ENCODE measurements at regions not wholly inside any gene's neighbourhood (a gene's known extent, or its start where the extent isn't known, plus 50 kb on each side); places are given as distances from the start of the nearest gene placed in this dataset.
"Not testable (repeated sequence)": the region's sequence is repeated elsewhere in the genome, so short reads cannot be mapped to it uniquely, and the experiment has no call there.

DNA sequence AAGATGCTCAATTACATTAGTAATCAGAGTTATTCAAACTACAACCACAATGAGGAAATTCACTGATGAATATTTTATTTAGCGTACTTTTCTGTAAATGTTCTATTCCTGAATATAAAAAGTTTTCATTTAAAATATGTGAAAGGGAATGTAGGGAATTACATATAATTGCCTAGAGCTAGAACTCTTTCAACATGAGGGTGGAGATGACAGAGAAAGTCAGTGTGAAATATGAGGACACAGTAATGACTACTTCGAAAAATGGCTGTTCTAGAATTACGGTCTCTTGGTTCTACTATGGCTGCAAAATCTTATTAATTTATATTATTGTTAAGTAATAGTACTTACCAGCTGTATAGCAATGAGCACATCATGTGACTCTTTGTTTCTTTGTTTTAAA, 1647.4 kb upstream of the PIK3C3 start:
- H3K27me3 ChIP-seq (ENCODE audit: control insufficient read depth, insufficient read depth, low read length), result no peaks in the 10 kb centered on the region
- no peak overlapping the region for H3K4me3 ChIP-seq (ENCODE audit: low read length)
- no peaks in the 10 kb centered on the region for H3K36me3 ChIP-seq (ENCODE audit: control insufficient read depth, insufficient read depth, low read length)
- H3K9me3 ChIP-seq (ENCODE audit: control insufficient read depth, insufficient read depth, low read length), result no peaks in the 10 kb centered on the region
- DNase-seq (ENCODE audit: low read depth, low spot score), result no peak
- H3K4me1 ChIP-seq (ENCODE audit: control insufficient read depth, insufficient read depth, low read length), result no peaks in the 10 kb centered on the region
- no peak overlapping the region for H3K27ac ChIP-seq (ENCODE audit: low read length)
- WGBS (ENCODE audit: insufficient coverage, insufficient read length), result no CpG with 5 or more reads among the region's 3 CpGs

DNA sequence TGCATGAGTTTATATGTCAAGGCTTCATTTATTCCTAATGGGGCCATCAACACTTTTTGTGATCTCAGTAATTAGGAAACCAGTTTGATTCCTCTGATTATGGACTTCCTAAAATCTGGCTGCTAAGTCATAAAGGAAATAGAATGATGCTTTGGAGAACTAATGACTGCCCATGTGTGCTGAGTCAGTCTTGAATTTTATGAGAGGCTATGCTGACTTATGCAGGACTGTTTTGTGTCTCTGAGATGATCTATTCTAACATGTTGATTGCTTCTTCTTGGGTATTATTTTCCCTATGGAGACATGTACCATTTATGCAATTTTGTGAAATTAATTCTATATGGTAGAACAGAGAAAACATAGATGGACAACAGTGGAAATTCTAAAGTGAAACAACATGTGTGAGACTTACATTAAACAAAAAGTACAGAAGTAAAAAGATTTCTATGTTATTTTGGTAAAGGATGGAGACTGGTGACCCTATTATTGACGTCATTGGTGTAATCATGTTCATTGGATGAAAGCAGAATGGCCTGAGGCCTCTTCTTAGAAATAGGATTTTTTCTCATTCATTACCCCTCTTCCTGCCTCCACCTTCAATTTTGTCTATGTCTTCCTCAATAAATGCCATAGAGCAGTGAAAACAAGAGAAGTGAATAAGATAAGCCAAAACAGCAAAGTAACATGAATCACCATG, 1658.2 kb upstream of the PIK3C3 start:
- Histone ChIP-seq H3K4me1 (ENCODE audit: control insufficient read depth, insufficient read depth, low read length) (no peaks in the 10 kb centered on the region), H3K9me3 (ENCODE audit: control insufficient read depth, insufficient read depth, low read length) (no peaks in the 10 kb centered on the region), H3K4me3 (ENCODE audit: low read length) (no peak overlapping the region), H3K36me3 (ENCODE audit: control insufficient read depth, insufficient read depth, low read length) (no peaks in the 10 kb centered on the region), H3K27me3 (ENCODE audit: control insufficient read depth, insufficient read depth, low read length) (no peaks in the 10 kb centered on the region), H3K27ac (ENCODE audit: low read length) (no peak overlapping the region)
- DNase-seq (ENCODE audit: low read depth, low spot score), result no peak
- WGBS (ENCODE audit: insufficient coverage, insufficient read length), result no CpG with 5 or more reads among the region's 1 CpG

DNA sequence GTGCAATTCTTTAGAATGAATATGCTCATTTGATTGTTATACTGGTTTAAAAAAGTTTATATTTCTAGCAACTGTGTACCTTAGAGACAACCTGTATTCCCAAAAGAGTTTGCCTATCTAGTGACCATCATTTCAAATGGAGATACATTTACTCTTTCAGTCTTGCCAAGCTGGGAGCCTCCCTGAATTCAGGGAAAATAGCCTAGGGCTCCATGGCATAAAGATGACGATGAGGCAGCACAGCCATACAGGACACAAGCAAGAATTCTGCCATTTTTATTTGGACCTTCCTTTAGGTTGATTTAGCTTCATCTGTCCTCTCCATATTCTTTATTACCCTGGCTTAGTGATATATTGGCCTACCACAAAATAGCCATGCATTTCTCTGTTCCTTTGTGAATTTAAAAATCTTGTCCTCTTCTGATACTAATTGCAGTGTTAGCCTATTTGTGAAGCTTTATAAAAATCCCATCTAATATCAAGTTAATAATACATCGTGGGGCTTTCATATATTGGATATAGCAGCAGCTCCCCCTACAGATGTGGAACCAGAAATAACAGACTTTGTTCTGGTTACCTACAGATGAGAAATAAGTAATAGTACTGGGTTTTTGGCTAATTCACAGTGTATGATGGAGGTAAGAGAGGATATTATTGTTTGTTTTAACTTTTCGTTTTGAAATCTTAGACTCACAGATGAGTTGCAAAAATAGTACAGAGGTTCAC, 1661.9 kb upstream of the PIK3C3 start:
- H3K4me3 ChIP-seq (ENCODE audit: low read length), result no peak overlapping the region
- DNase-seq (ENCODE audit: low read depth, low spot score), result no peak
- no peaks in the 10 kb centered on the region for H3K36me3 ChIP-seq (ENCODE audit: control insufficient read depth, insufficient read depth, low read length)
- no peaks in the 10 kb centered on the region for H3K27me3 ChIP-seq (ENCODE audit: control insufficient read depth, insufficient read depth, low read length)
- H3K9me3 ChIP-seq (ENCODE audit: control insufficient read depth, insufficient read depth, low read length), result no peaks in the 10 kb centered on the region
- H3K4me1 ChIP-seq (ENCODE audit: control insufficient read depth, insufficient read depth, low read length), result no peaks in the 10 kb centered on the region
- no CpG with 5 or more reads among the region's 3 CpGs for WGBS (ENCODE audit: insufficient coverage, insufficient read length)
- H3K27ac ChIP-seq (ENCODE audit: low read length), result no peak overlapping the region

DNA sequence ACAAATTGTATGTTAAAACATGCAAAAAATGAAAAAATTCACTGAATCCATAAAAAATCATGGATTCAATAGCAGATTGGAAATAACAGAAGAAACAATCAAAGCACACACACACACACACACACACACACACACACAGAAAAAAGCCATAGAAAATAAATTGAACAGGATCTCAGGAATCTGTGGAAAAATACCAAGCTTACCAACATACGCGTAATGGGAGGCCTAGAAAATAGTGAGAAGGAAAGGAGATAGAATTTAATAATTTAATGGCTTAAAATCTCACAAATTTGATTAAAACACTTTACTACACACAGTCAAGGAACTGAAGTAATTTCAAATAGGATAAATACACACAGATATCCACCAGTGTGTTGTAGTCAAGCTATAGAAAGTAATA, 1671.5 kb upstream of the PIK3C3 start:
- Histone ChIP-seq H3K27me3 (ENCODE audit: control insufficient read depth, insufficient read depth, low read length) (no peaks in the 10 kb centered on the region), H3K36me3 (ENCODE audit: control insufficient read depth, insufficient read depth, low read length) (no peaks in the 10 kb centered on the region), H3K4me1 (ENCODE audit: control insufficient read depth, insufficient read depth, low read length) (no peaks in the 10 kb centered on the region), H3K4me3 (ENCODE audit: low read length) (no peak overlapping the region), H3K27ac (ENCODE audit: low read length) (no peak overlapping the region), H3K9me3 (ENCODE audit: control insufficient read depth, insufficient read depth, low read length) (no peaks in the 10 kb centered on the region)
- DNase-seq (ENCODE audit: low read depth, low spot score), result no peak
- no CpG with 5 or more reads among the region's 2 CpGs for WGBS (ENCODE audit: insufficient coverage, insufficient read length)

DNA sequence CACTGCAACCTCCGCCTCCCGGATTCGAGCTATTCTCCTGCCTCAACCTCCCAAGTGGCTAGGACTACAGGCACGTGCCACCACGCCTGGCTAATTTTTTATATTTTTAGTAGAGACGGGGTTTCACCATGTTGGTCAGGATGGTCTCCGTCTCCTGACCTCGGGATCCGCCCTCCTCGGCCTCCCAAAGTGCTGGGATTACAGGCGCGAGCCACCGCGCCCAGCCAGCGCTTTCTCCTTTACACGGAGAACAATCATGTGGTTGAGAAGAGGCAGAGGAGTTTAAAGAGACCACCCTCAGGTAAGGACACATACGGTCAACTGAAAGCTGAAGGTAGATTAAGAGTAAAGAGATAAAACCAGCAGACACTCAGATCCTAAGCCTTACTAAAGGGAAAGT, 1673.7 kb upstream of the PIK3C3 start:
- no CpG with 5 or more reads among the region's 17 CpGs for WGBS (ENCODE audit: insufficient coverage, insufficient read length)
- not testable (repeated sequence) for H3K4me1 ChIP-seq (ENCODE audit: control insufficient read depth, insufficient read depth, low read length); H3K9me3 ChIP-seq (ENCODE audit: control insufficient read depth, insufficient read depth, low read length); DNase-seq (ENCODE audit: low read depth, low spot score); H3K36me3 ChIP-seq (ENCODE audit: control insufficient read depth, insufficient read depth, low read length); H3K4me3 ChIP-seq (ENCODE audit: low read length); H3K27ac ChIP-seq (ENCODE audit: low read length); H3K27me3 ChIP-seq (ENCODE audit: control insufficient read depth, insufficient read depth, low read length)

DNA sequence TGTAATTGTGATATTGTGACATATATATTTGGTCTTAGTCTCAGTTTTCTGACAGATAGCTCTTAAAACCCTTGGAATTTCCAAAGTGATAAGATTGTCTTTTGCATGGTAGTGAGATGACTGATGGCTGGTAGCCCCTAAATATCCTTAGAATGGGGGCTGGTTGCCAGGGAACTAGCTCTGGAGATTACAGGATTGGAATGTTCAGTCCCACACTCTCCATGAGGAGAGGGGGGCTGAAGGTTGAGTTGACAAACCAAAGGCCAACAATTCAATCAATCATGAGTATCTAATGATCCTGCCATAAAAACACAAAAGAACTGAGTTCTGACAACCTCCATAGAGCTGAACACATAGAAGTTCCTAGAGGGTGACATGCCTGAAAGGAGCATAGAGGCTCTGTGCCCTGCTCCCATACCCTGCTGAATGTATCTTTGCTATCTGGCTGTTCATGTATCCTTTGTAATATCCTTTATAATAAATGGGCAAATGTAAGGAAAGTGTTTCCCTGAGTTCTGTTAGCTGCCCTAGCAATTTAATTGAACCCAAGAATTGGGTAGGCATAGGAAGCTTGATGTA, 1680.3 kb upstream of the PIK3C3 start:
- no peaks in the 10 kb centered on the region for H3K36me3 ChIP-seq (ENCODE audit: control insufficient read depth, insufficient read depth, low read length)
- DNase-seq (ENCODE audit: low read depth, low spot score), result no peak
- no peaks in the 10 kb centered on the region for H3K27me3 ChIP-seq (ENCODE audit: control insufficient read depth, insufficient read depth, low read length)
- H3K9me3 ChIP-seq (ENCODE audit: control insufficient read depth, insufficient read depth, low read length), result no peaks in the 10 kb centered on the region
- no peak overlapping the region for H3K27ac ChIP-seq (ENCODE audit: low read length)
- H3K4me3 ChIP-seq (ENCODE audit: low read length), result no peak overlapping the region
- no peaks in the 10 kb centered on the region for H3K4me1 ChIP-seq (ENCODE audit: control insufficient read depth, insufficient read depth, low read length)

DNA sequence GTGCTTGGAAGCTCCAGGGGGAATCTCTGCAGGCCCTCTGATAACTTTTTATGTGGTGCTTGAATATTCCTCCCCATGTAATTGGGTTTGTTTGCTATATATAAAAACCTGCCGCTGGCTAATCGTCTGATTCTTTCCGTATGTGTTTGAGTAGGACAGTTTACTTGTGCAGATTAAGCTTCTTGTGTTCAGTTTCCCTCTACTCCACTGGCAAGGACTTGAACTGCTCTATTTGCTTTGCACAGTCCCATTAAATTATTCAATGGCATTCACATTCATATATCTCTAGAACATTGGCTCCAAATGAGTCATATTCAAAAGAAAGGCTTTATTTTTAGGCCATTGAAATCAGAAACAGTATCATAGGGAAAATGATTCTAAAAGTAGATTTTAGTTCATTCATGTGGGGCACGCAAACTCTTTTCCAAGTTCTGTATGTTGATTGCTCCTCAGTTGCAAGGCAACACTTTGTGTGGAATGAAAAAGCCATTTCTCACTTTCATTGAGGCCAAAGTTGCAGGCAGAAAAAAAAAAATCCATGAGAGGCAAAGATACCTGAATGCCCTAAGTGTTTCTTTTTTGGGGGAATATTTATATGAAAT, 1682.3 kb upstream of the PIK3C3 start:
- Histone ChIP-seq H3K36me3 (ENCODE audit: control insufficient read depth, insufficient read depth, low read length) (no peaks in the 10 kb centered on the region), H3K27ac (ENCODE audit: low read length) (no peak overlapping the region), H3K27me3 (ENCODE audit: control insufficient read depth, insufficient read depth, low read length) (no peaks in the 10 kb centered on the region), H3K4me3 (ENCODE audit: low read length) (no peak overlapping the region), H3K4me1 (ENCODE audit: control insufficient read depth, insufficient read depth, low read length) (no peaks in the 10 kb centered on the region), H3K9me3 (ENCODE audit: control insufficient read depth, insufficient read depth, low read length) (no peaks in the 10 kb centered on the region)
- no CpG with 5 or more reads among the region's 4 CpGs for WGBS (ENCODE audit: insufficient coverage, insufficient read length)
- no peak for DNase-seq (ENCODE audit: low read depth, low spot score)

DNA sequence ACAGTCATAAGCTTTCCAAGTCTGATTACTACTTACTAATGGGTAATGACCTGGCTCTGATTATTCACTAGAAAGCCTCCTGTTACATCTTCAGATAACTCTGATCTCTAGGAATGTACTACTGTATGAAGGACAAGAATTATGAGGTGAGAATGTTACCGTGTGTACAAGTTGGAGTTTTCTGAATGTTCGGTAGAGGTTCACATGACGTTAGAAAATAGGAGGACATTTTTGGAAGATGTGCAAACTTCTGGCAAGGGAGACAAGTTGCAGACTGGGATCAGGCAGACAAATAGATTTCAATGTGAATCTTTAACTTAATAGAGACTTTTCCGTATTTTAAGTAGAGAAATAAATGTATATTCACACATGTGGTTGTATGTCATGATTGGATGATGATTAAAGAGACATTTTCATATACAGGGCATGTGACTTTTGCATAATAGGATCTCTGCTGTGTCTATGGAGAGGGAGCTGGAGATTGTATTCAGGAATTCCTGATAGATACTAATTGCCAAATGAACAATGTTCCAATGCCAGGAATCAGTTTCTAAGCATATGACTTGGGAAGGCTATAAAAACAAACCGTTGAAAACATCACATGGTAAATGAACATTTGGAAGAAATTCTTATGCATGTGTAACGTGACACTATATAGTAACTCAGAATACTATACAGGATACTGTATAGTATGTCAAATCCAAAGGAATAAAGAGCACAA, 1695.8 kb upstream of the PIK3C3 start:
- no peaks in the 10 kb centered on the region for H3K4me1 ChIP-seq (ENCODE audit: control insufficient read depth, insufficient read depth, low read length)
- no peak overlapping the region for H3K27ac ChIP-seq (ENCODE audit: low read length)
- H3K9me3 ChIP-seq (ENCODE audit: control insufficient read depth, insufficient read depth, low read length), result no peaks in the 10 kb centered on the region
- WGBS (ENCODE audit: insufficient coverage, insufficient read length), result no CpG with 5 or more reads among the region's 6 CpGs
- no peak for DNase-seq (ENCODE audit: low read depth, low spot score)
- H3K27me3 ChIP-seq (ENCODE audit: control insufficient read depth, insufficient read depth, low read length), result no peaks in the 10 kb centered on the region
- H3K4me3 ChIP-seq (ENCODE audit: low read length), result no peak overlapping the region
- H3K36me3 ChIP-seq (ENCODE audit: control insufficient read depth, insufficient read depth, low read length), result no peaks in the 10 kb centered on the region

DNA sequence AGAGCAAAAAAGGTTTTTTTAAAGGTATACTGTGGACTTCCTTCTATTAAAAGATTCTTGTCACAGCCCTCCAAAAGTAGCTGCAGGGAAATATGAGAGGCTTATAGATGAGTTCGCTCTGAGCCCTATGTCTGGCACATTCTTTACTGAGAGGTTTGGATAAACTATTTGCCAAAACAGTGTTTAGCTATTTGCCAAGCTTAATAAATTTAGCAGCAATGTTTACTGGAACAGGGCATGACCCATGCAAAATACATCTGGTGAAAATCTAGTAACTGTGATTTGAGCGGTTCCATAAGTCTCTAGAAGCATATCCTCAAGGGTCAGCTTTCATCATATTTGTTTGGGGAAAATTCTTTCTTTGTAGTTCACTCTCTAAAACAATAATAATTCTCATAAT, 1696.7 kb upstream of the PIK3C3 start:
- DNase-seq (ENCODE audit: low read depth, low spot score), result no peak
- Histone ChIP-seq H3K36me3 (ENCODE audit: control insufficient read depth, insufficient read depth, low read length) (no peaks in the 10 kb centered on the region), H3K4me1 (ENCODE audit: control insufficient read depth, insufficient read depth, low read length) (no peaks in the 10 kb centered on the region), H3K4me3 (ENCODE audit: low read length) (no peak overlapping the region), H3K27me3 (ENCODE audit: control insufficient read depth, insufficient read depth, low read length) (no peaks in the 10 kb centered on the region), H3K9me3 (ENCODE audit: control insufficient read depth, insufficient read depth, low read length) (no peaks in the 10 kb centered on the region), H3K27ac (ENCODE audit: low read length) (no peak overlapping the region)
- WGBS (ENCODE audit: insufficient coverage, insufficient read length), result no CpG with 5 or more reads among the region's 2 CpGs

DNA sequence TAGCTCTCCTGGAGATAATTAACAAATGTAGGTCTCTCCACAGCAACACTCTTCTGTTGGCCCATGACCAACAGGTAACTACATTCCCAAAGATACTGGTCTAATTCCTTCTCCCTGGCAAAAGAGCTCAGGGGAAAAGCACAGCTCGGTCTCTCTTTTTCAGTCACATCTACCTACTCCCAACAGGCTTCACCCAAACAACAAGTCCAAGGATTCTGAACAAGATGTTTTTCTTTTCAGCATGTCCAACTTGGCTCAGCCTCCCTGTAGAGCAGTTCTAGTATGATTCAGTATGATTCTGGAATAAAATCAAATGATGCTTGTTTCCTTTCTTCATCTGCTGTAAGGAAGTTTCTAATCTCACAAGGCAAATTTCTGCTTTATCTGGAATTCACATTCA, 1704.8 kb upstream of the PIK3C3 start:
- WGBS (ENCODE audit: insufficient coverage, insufficient read length), result no CpG with 5 or more reads among the region's 1 CpG
- no peak overlapping the region for H3K4me3 ChIP-seq (ENCODE audit: low read length)
- no peaks in the 10 kb centered on the region for H3K27me3 ChIP-seq (ENCODE audit: control insufficient read depth, insufficient read depth, low read length)
- H3K36me3 ChIP-seq (ENCODE audit: control insufficient read depth, insufficient read depth, low read length), result no peaks in the 10 kb centered on the region
- no peaks in the 10 kb centered on the region for H3K9me3 ChIP-seq (ENCODE audit: control insufficient read depth, insufficient read depth, low read length)
- DNase-seq (ENCODE audit: low read depth, low spot score), result no peak
- no peak overlapping the region for H3K27ac ChIP-seq (ENCODE audit: low read length)
- H3K4me1 ChIP-seq (ENCODE audit: control insufficient read depth, insufficient read depth, low read length), result no peaks in the 10 kb centered on the region
